Pancreas (tissue), 10 donors: ENCODE measurements at regions not wholly inside any gene's neighbourhood (a gene's known extent, or its start where the extent isn't known, plus 50 kb on each side); places are given as distances from the start of the nearest gene placed in this dataset.

Source experiments
- ATAC-seq, 4 donors: fragments of 200-7000 bp; cut with Tn5 transposase; one replicate each; pipeline versions ENCODE4 v1.8.0 to v1.9.1; 2020; ENCODE audit warnings: mild to moderate bottlenecking in 4 of 4, moderate library complexity in 4 of 4
- DNase-seq, 6 donors: peaks; one replicate each; pipeline ENCODE4 v3.0.0-alpha.2; 2020
- FAIRE-seq: peaks from 2 replicates; lab custom pipeline; 2012; peaks lifted over from hg19 to GRCh38; lab: Jason Lieb, UNC
- H3K27ac ChIP-seq, 4 donors: fragments of 200-600 bp; sonication (generic); 1 replicate in 3 of 4; 2 replicates in 1 of 4; pipeline versions ENCODE4 v1.5.0 to v1.8.0; 2020
- H3K27me3 ChIP-seq, 4 donors: fragments of 200-600 bp; one replicate each; pipeline ENCODE4 v1.8.0; 2021
- H3K36me3 ChIP-seq, 3 donors: fragments of 200-600 bp; sonication (generic) in 1 of 3; one replicate each; pipeline versions ENCODE4 v1.5.0 to v1.8.0; 2020 to 2021
- H3K4me1 ChIP-seq, 3 donors: fragments of 200-600 bp; one replicate each; pipeline ENCODE4 v1.8.0; 2021
- H3K4me3 ChIP-seq, 4 donors: fragments of 200-600 bp; sonication (generic) in 2 of 4; one replicate each; pipeline versions ENCODE4 v1.5.0 to v1.8.0; 2020 to 2021
- H3K9me3 ChIP-seq, 4 donors: fragments of 200-600 bp; one replicate each; pipeline ENCODE4 v1.8.0; 2021
- WGBS, 2 donors: extraction: QIAGEN DNeasy Blood & Tissue Kit; methylation state at CpG; one replicate each; pipeline ENCODE4 v1.1.7; 2013; 5-methylcytosine and 5-hydroxymethylcytosine counted together
- intact Hi-C, 3 donors: fragments of 100-400 bp; cut with DNase I; formaldehyde crosslinking; loops; one replicate each; pipeline versions ENCODE4 v1.11.1 to v1.14.2; 2022
- TF ChIP-seq, protein P1 (sequence below), 4 donors: fragments of 200-600 bp; sonication (generic) in 3 of 4; IDR thresholded peaks; one replicate each; pipeline versions ENCODE4 v1.5.0 to v1.8.0; 2021; ENCODE audit warnings: antibody characterized with exemption in 4 of 4
- donor health status: healthy with polysubstance abuse.
- donor health status: DM: no; HTN: no; CAD: no; lungs with moderate emphysema.
- donor health status: DM: no; HTN: no; CAD: no.
- donor health status: control.
- donor health status: control.
- donor health status: Bipolar disorder and iron deficiency.
- donor health status: DM: yes; HTN: yes; CAD: no.
- donor health status: DM: no; HTN: no; CAD: no.
- donor health status: DM: no; HTN: no; CAD: no.
- donor health status: DM: yes; HTN: yes; CAD: no.

GRCh38 chr6:94124333-94124732, 705.0 kb upstream of the EPHA7 start:
- Histone ChIP-seq H3K36me3 (no peaks in the 10 kb centered on the region), H3K27ac (no peak overlapping the region), H3K27me3 (no peaks in the 10 kb centered on the region), H3K9me3 (no peaks in the 10 kb centered on the region), H3K4me1 (no peaks in the 10 kb centered on the region), H3K4me3 (no peak overlapping the region)
- intact Hi-C loops: no loop called here
- FAIRE-seq (no peak), DNase-seq (no peak), ATAC-seq (no peak)
- TF ChIP-seq, protein P1, sequence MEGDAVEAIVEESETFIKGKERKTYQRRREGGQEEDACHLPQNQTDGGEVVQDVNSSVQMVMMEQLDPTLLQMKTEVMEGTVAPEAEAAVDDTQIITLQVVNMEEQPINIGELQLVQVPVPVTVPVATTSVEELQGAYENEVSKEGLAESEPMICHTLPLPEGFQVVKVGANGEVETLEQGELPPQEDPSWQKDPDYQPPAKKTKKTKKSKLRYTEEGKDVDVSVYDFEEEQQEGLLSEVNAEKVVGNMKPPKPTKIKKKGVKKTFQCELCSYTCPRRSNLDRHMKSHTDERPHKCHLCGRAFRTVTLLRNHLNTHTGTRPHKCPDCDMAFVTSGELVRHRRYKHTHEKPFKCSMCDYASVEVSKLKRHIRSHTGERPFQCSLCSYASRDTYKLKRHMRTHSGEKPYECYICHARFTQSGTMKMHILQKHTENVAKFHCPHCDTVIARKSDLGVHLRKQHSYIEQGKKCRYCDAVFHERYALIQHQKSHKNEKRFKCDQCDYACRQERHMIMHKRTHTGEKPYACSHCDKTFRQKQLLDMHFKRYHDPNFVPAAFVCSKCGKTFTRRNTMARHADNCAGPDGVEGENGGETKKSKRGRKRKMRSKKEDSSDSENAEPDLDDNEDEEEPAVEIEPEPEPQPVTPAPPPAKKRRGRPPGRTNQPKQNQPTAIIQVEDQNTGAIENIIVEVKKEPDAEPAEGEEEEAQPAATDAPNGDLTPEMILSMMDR (IDR thresholded peaks at IDR 0.05): no peak
- 86 to 93% methylated on average over 1 of the region's 1 CpG for WGBS, 2 donors

DNA sequence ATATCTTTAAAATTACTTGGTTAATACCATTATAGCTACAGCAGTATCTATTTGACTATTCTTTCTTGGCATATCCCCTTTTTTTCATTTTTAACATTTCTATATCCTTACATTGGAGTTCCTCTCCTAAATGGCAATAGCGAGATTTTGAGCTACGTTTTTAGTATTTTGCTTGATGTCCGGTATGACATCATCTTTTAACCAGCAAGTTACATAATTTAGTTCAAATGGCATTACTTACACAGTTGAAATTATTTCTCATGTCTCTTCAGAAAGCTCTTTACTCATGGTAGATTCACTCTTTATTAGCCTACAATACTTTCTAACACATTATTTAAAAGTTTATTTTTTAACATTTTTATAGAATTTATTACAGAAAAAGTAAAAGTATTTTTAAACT, 701.7 kb upstream of the EPHA7 start:
- WGBS, 2 donors: 77 to 86% methylated on average over 3 of the region's 3 CpGs
- no peaks in the 10 kb centered on the region for H3K4me1 ChIP-seq
- intact Hi-C loops: no loop called here
- no peak overlapping the region for H3K27ac ChIP-seq
- TF ChIP-seq, protein P1 (IDR thresholded peaks at IDR 0.05): no peak
- H3K9me3 ChIP-seq: no peaks in the 10 kb centered on the region
- H3K4me3 ChIP-seq: no peak overlapping the region
- H3K36me3 ChIP-seq: no peaks in the 10 kb centered on the region
- ATAC-seq (no peak), DNase-seq (no peak), FAIRE-seq (no peak)
- no peaks in the 10 kb centered on the region for H3K27me3 ChIP-seq

GRCh38 chr6:94099072-94099471, 679.7 kb upstream of the EPHA7 start:
- no peak for FAIRE-seq
- Histone ChIP-seq H3K9me3 (no peaks in the 10 kb centered on the region), H3K4me3 (no peak overlapping the region), H3K27ac (no peak overlapping the region), H3K4me1 (no peaks in the 10 kb centered on the region), H3K36me3 (no peaks in the 10 kb centered on the region), H3K27me3 (no peaks in the 10 kb centered on the region)
- intact Hi-C loops: no loop called here
- DNase-seq: no peak
- ATAC-seq: no peak
- WGBS, 2 donors: 72 to 84% methylated on average over 4 of the region's 4 CpGs
- TF ChIP-seq, protein P1 (IDR thresholded peaks at IDR 0.05): no peak

DNA sequence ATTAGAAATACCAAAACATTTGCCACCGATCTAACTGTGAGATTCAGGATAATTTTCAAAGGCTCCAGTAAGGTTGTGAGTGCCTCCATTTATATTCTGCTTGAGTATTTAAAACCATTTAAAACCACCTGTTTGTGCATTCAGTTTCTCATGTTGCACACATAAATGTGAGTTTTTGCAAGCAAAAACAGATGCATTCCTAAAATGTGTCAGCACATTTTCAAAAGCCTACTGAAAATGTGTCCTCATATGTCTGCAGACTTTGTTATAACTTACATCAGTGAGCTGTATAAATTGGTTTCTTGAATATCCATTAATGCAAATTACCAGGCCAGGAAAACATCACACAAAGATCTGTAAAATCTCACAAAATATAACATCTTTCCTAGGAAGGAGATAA, 676.6 kb upstream of the EPHA7 start:
- Histone ChIP-seq H3K27me3 (no peaks in the 10 kb centered on the region), H3K4me3 (no peak overlapping the region), H3K9me3 (no peaks in the 10 kb centered on the region), H3K36me3 (no peaks in the 10 kb centered on the region), H3K4me1 (no peaks in the 10 kb centered on the region), H3K27ac (no peak overlapping the region)
- TF ChIP-seq, protein P1 (IDR thresholded peaks at IDR 0.05): no peak
- intact Hi-C loops: no loop called here
- 52 to 97% methylated on average over 1 of the region's 1 CpG for WGBS, 2 donors
- ATAC-seq: no peak
- no peak for FAIRE-seq
- DNase-seq: no peak

GRCh38 chr6:94089941-94090340, 670.6 kb upstream of the EPHA7 start:
- no peak for DNase-seq
- FAIRE-seq: no peak
- WGBS, 2 donors: 49 to 58% methylated on average over 4 of the region's 4 CpGs
- ATAC-seq: no peak
- H3K27ac ChIP-seq: no peak overlapping the region
- H3K9me3 ChIP-seq: no peaks in the 10 kb centered on the region
- TF ChIP-seq, protein P1 (IDR thresholded peaks at IDR 0.05): no peak
- no peaks in the 10 kb centered on the region for H3K36me3 ChIP-seq
- no peaks in the 10 kb centered on the region for H3K27me3 ChIP-seq
- intact Hi-C loops: no loop called here
- H3K4me1 ChIP-seq: no peaks in the 10 kb centered on the region
- no peak overlapping the region for H3K4me3 ChIP-seq
